ENCODE measurements at regions not wholly inside any gene's neighbourhood (a gene's known extent, or its start where the extent isn't known, plus 50 kb on each side); places are given as distances from the start of the nearest gene placed in this dataset.
"Not testable (repeated sequence)": the region's sequence is repeated elsewhere in the genome, so short reads cannot be mapped to it uniquely, and the experiment has no call there.

DNA sequence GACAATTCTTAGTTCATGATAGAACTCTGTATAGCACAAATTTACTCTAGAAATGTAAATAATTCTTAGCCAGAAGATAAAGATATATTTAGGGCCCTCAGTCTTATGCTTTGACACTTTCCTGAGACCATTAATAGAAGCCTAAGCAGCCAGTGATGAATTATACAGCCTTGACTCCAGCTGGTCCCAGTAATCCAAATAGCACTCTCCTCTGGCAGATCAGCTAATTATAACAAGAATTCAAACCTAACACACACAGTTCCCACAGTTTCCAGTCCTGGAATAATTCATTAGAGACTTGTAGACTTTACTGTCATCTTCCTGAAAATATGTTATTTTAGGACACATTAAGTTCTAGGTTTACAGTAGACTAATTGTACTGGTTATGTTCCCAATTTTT, 50.4 kb downstream of the SHOC1 start:
- CTCF ChIA-PET, result no interaction called here
- H3K9me3 Mint-ChIP-seq (ENCODE audit: low read depth), result no peaks in the 10 kb centered on the region
- DNase-seq, result no peak
- H3K27me3 Mint-ChIP-seq, result no peaks in the 10 kb centered on the region
- no peak for ATAC-seq
- peaks cover under 1% of the 10 kb centered on the region for H3K36me3 Mint-ChIP-seq
- no peak overlapping the region for H3K4me3 Mint-ChIP-seq
- no peak overlapping the region for H3K27ac Mint-ChIP-seq
- peaks cover 4% of the 10 kb centered on the region for H3K4me1 Mint-ChIP-seq

DNA sequence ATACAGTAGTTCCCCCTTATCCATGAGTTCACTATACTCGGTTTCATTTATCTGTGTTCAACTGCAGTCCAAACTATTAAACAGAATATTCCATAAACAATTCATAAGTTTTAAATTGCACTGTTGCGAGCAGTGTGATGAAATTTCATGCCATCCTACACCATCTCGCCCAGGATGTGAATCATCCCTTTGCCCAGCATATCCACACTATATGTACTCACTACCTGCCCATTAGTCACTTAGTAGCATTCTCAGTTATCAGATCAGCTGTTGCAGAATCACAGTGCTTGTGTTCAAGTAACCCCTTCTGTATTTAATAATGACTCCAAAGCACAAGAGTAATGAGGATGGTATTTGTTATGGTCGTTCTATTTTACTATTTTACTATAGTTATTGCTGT, 51.5 kb downstream of the SHOC1 start:
- CTCF ChIA-PET, result interaction anchor here (1.0 kb wide), 1 partner anchor 331 kb away, joined by 3 read pairs; no protein-coding TSS in a partner anchor
- Mint-ChIP-seq H3K4me1 (peaks cover 4% of the 10 kb centered on the region), H3K36me3 (no peaks in the 10 kb centered on the region), H3K4me3 (no peak overlapping the region), H3K9me3 (ENCODE audit: low read depth) (no peaks in the 10 kb centered on the region), H3K27me3 (no peaks in the 10 kb centered on the region), H3K27ac (no peak overlapping the region)
- ATAC-seq (no peak), DNase-seq (no peak)

DNA sequence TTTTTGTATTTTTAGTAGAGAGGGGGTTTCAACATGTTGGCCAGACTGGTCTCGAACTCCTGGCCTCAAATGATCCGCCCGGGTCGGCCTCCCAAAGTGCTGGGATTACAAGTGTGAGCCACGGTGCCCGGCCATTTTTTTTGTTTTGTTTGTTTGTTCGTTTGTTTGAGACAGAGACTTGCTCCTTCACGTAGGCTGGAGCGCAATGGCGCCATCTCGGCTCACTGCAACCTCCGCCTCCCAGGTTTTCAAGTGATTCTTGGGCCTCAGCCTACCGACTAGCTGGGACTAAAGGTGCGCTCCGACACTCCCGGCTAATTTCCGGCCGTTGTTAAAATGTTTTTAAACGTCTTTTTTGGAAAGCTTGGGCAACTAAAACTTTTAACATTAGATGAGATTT, 54.0 kb downstream of the SHOC1 start:
- Mint-ChIP-seq H3K36me3 (peaks cover 6% of the 10 kb centered on the region), H3K4me1 (peaks cover 4% of the 10 kb centered on the region), H3K9me3 (ENCODE audit: low read depth) (peaks cover 3% of the 10 kb centered on the region), H3K4me3 (no peak overlapping the region), H3K27me3 (no peaks in the 10 kb centered on the region), H3K27ac (no peak overlapping the region)
- ATAC-seq (no peak), DNase-seq (no peak)
- CTCF ChIA-PET, result no interaction called here

DNA sequence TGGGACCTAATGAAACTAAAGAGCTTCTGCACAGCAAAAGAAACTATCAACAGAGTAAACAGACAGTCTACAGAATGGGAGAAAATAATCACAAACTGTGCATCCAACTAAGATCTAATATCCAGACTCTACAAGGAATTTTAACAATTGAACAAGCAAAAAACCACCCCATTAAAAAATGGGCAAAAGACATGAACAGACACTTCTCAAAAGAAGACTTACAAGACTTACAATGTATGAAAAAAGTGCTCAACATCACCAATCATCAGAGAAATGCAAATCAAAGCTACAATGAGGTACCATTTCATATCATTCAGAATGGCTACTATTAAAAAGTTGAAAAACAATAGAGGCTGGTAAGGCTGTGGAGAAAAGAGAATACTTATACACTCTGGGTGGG, 58.0 kb downstream of the SHOC1 start:
- ATAC-seq, result no peak
- H3K9me3 Mint-ChIP-seq (ENCODE audit: low read depth), result peaks cover 3% of the 10 kb centered on the region
- peaks cover 12% of the 10 kb centered on the region for H3K36me3 Mint-ChIP-seq
- H3K4me3 Mint-ChIP-seq, result no peak overlapping the region
- H3K4me1 Mint-ChIP-seq, result no peaks in the 10 kb centered on the region
- DNase-seq, result no peak
- H3K27ac Mint-ChIP-seq, result no peak overlapping the region
- CTCF ChIA-PET, result no interaction called here
- no peaks in the 10 kb centered on the region for H3K27me3 Mint-ChIP-seq

DNA sequence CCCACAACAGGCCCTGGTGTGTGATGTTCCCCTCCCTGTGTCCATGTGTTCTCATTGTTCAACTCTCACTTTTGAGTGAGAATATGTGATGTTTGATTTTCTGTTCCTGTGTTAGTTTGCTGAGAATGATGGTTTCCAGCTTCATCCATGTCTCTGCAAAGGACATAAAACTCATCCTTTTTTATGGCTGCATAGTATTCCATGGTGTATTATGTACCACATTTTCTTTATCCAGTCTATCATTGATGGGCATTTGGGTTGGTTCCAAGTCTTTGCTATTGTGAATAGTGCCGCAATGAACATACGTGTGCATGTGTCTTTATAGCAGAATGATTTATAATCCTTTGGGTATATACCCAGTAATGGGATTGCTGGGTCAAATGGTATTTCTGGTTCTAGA, 59.4 kb downstream of the SHOC1 start:
- CTCF ChIA-PET; DNase-seq; H3K4me3 Mint-ChIP-seq; H3K27ac Mint-ChIP-seq; H3K27me3 Mint-ChIP-seq; ATAC-seq; H3K4me1 Mint-ChIP-seq; H3K9me3 Mint-ChIP-seq (ENCODE audit: low read depth): not testable (repeated sequence)
- H3K36me3 Mint-ChIP-seq, result peaks cover 12% of the 10 kb centered on the region

DNA sequence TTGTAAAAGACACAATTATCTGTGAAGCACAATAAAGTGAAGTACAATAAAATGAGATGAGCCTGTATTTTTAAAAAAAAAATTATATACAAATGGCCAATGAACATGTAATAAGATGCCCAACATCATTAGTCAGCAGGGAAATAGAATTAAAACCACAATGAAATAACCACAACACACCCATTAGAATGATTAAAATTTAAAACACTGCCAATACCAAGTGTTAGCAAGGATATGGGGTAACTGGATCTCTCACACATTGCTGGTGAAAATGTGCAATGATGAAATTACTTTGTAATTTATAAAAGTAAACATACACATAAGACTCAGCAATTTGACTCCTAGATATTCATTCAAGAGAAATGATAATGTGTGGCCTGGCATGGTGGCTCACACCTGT, 62.8 kb downstream of the SHOC1 start:
- Mint-ChIP-seq H3K9me3 (ENCODE audit: low read depth) (peaks cover 7% of the 10 kb centered on the region), H3K27me3 (no peaks in the 10 kb centered on the region), H3K27ac (no peak overlapping the region), H3K36me3 (peaks cover 23% of the 10 kb centered on the region), H3K4me1 (peaks cover 2% of the 10 kb centered on the region), H3K4me3 (no peak overlapping the region)
- DNase-seq, result no peak
- CTCF ChIA-PET, result no interaction called here
- no peak for ATAC-seq

DNA sequence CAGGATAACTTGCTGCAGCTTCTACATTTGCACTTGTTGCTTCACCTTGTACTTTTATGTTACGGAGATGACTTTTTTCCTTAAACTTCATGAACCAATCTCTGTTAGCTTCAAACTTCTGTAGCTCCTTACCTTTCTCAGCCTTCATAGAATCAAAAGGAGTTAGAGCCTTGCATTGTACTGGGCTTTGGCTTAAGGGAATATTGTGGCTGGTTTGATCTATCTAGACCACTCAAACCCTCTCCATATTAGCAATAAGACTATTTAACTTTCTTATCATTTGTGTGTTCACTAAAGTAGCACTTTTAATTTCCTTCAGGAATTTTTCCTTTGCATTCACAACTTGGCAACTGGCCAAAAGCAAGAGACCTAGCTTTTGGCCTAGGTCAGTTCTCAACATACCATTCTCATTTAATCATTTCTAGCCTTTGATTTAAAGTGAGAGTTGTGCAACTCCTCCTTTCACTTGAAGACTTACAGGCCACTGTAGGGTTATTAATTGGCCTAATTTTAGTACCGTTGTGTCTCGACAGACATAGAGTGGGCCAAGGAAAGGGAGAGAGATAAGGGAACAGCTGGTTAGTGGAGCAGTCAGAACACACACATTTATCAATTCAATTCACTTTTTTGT, 63.7 kb downstream of the SHOC1 start:
- no peak for DNase-seq
- peaks cover 2% of the 10 kb centered on the region for H3K4me1 Mint-ChIP-seq

DNA sequence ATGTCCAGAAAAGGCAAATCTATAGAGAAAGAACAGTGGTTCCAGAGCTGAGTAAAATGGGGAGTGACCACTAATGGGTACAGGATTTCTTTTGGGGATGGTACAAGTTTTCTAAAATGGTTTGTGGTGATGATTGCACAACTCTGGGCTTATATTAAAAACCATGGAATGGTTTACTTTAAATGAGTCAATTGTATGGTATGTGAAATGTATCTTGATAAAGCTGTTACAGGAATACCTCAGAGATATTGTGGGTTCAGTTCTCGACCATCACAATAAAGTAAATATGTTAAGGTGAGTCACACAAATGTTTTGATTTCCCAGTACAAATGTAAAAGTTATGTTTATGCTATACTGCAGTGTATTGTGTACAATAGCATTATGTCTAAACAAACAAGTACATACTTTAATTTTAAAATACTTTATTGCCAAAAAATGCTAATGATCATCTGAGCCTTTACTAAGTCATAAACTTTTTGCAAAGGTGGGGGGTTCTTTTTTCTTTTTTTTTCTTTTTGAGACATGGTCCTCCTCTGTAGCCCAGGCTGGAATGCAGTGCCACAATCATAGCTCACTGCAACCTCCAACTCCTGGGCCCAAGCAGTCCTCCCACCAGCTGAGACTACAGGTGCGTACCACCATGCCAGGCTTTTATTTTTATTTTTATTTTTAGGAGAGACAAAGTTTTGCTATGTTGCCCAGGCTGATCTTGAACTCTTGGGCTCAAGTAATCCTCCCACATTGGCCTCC, 65.9 kb downstream of the SHOC1 start:
- Mint-ChIP-seq H3K27ac (no peak overlapping the region), H3K27me3 (no peaks in the 10 kb centered on the region), H3K36me3 (peaks cover 12% of the 10 kb centered on the region), H3K4me1 (peaks cover 2% of the 10 kb centered on the region), H3K4me3 (no peak overlapping the region), H3K9me3 (ENCODE audit: low read depth) (peaks cover 4% of the 10 kb centered on the region)
- DNase-seq, result no peak
- CTCF ChIA-PET, result no interaction called here
- ATAC-seq, result no peak

More for the DNA sequence above, 63.7 kb downstream of the SHOC1 start:
- ATAC-seq, result no peak
- Mint-ChIP-seq H3K27ac (no peak overlapping the region), H3K27me3 (no peaks in the 10 kb centered on the region), H3K4me3 (no peak overlapping the region), H3K9me3 (ENCODE audit: low read depth) (peaks cover 4% of the 10 kb centered on the region), H3K36me3 (peaks cover 20% of the 10 kb centered on the region)
- CTCF ChIA-PET, result interaction anchor here (0.6 kb wide), 1 partner anchor 344 kb away, joined by 3 read pairs; no protein-coding TSS in a partner anchor

DNA sequence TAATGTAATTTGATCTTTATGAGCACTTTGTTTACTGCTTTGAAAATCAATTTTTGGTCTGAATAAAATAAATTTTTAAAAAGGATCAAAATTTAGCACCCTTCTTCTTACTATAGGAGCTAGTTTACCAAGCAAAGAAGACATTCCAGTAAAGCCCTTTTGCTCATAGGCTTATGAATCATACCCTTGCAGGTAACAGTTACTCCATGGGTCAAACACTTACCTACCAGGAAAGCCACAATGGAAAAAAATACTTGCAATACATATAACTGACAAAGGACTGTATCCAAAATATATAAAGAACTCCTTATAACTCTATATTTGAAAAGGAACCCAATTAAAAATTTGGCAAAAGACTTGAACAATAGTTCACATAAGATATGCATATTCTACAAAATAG, 66.6 kb downstream of the SHOC1 start:
- ATAC-seq (no peak), DNase-seq (no peak)
- H3K27ac Mint-ChIP-seq, result no peak overlapping the region
- no peaks in the 10 kb centered on the region for H3K27me3 Mint-ChIP-seq
- H3K4me1 Mint-ChIP-seq, result peaks cover 2% of the 10 kb centered on the region
- peaks cover 4% of the 10 kb centered on the region for H3K9me3 Mint-ChIP-seq (ENCODE audit: low read depth)
- H3K4me3 Mint-ChIP-seq, result no peak overlapping the region
- H3K36me3 Mint-ChIP-seq, result peaks cover 12% of the 10 kb centered on the region
- CTCF ChIA-PET, result no interaction called here

DNA sequence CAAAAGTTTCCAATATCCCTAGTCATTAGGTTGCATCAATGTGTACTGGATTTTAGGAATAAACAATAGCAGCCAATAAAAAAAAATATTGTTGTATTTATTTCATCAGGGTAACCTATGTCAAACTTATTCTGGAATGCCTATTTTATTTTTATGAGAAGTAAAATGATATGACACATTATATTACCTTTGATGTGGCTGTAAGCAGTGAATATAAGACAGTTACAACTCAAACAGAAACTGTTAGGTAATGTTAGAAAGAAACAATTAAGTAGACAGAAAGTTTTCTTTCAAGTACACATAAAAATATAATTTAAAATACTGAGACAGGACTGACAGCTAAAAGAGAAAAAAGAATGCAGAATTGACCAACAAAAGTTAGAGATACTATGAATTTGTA, 65.5 kb downstream of the GNG10 start:
- H3K9me3 Mint-ChIP-seq (ENCODE audit: low read depth), result peaks cover 4% of the 10 kb centered on the region
- peaks cover 11% of the 10 kb centered on the region for H3K36me3 Mint-ChIP-seq
- no peak for ATAC-seq
- no peak overlapping the region for H3K27ac Mint-ChIP-seq
- CTCF ChIA-PET, result no interaction called here
- H3K4me1 Mint-ChIP-seq, result peaks cover 2% of the 10 kb centered on the region
- H3K27me3 Mint-ChIP-seq, result no peaks in the 10 kb centered on the region
- DNase-seq, result no peak
- H3K4me3 Mint-ChIP-seq, result no peak overlapping the region

DNA sequence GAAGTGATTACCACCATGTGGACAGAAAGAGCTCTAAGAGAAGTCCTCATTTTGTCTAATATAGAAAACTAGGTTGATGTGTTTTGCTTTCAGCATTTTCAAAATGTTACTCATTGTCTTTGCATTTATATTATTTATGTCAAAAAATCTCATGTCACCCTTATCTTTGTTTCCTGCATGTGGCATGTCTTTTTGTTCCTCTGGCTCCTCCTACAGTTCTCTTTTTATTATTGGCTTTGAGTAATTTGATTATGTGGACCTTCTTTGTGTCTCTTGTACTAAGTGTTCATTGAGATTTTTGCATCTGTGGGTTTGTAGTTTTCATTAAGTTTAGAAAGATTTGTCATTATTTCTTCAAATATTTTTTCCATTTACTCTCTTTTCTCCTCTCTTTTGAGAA, 58.8 kb downstream of the GNG10 start:
- CTCF ChIA-PET, result no interaction called here

More for the DNA sequence above, 58.8 kb downstream of the GNG10 start:
- Mint-ChIP-seq H3K9me3 (ENCODE audit: low read depth) (no peaks in the 10 kb centered on the region), H3K4me1 (no peaks in the 10 kb centered on the region), H3K4me3 (no peak overlapping the region), H3K27ac (no peak overlapping the region), H3K27me3 (no peaks in the 10 kb centered on the region), H3K36me3 (no peaks in the 10 kb centered on the region)
- no peak for DNase-seq
- ATAC-seq, result no peak
